ENCODE measurements at regions not wholly inside any gene's neighbourhood (a gene's known extent, or its start where the extent isn't known, plus 50 kb on each side); places are given as distances from the start of the nearest gene placed in this dataset.

DNA sequence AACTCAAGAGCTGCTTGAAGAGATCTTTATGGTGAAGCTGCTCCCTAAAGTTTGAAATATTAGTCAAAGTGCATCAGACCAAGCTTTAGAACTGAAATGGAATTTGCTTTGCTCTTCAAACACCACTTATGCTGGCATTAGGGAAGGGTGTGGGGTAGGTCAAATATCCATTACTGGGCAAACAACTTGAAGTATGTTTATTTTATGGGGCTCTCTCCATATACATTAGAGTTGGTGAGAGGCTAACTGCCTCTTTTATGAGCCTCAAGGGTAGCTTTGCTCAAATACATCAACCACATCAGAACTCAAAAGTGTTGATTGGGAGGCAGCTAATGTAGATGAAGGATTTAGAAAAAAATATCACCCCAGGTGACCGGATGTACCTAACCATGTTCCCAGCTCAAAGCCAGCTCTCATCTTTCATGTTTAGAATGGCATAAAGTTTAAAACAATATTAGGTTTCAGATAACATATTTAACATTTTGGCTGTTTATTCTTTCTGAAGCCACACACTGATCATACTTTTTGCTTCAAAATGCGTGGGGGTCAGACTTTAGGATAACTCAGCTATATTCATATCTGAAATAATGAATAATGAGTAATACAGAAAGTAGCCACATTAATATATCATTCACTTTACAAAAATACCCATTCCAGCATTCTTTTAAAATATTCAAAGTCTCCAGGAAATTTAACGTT lies 318.6 kb downstream of the PTEN start:
- TF ChIP-seq, protein P1, sequence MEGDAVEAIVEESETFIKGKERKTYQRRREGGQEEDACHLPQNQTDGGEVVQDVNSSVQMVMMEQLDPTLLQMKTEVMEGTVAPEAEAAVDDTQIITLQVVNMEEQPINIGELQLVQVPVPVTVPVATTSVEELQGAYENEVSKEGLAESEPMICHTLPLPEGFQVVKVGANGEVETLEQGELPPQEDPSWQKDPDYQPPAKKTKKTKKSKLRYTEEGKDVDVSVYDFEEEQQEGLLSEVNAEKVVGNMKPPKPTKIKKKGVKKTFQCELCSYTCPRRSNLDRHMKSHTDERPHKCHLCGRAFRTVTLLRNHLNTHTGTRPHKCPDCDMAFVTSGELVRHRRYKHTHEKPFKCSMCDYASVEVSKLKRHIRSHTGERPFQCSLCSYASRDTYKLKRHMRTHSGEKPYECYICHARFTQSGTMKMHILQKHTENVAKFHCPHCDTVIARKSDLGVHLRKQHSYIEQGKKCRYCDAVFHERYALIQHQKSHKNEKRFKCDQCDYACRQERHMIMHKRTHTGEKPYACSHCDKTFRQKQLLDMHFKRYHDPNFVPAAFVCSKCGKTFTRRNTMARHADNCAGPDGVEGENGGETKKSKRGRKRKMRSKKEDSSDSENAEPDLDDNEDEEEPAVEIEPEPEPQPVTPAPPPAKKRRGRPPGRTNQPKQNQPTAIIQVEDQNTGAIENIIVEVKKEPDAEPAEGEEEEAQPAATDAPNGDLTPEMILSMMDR (IDR thresholded peaks at IDR 0.05), result no peak
- no peak for TF ChIP-seq POLR2AphosphoS5 (IDR thresholded peaks at IDR 0.05; ENCODE audit: low read depth, low read length)

All from Panc1 (cell line).